VCaP (cell line): ENCODE measurements at regions not wholly inside any gene's neighbourhood (a gene's known extent, or its start where the extent isn't known, plus 50 kb on each side); places are given as distances from the start of the nearest gene placed in this dataset.

Source experiments
- H3K27ac ChIP-seq: fragments of 450-650 bp; 2 replicates; pipeline ENCODE4 v1.5.1; 2017
- TF ChIP-seq, protein P1 (sequence below): fragments of 450-650 bp; conservative IDR thresholded peaks from 2 replicates; pipeline ENCODE4 v1.5.1; 2017; ENCODE audit warnings: mild to moderate bottlenecking, moderate library complexity

DNA sequence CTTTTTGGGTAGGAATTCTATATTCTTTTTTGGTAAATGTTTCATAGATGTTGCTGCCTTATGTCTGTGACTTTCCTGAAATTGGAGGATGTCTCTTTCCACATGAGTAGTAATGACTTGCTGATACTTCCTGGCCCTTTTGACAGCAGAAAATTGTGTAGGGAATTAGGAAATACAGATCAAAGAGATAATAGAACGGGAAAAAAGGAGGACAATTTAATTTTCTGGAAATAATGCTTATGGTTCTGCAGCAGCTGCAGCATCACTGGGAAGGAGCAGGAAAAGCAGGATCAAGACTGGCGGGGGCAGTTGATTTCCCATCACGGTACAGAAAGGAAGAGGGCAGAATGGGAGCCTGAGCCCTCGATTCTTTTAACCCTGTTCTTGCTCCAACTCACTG, 68.8 kb upstream of the PZP start:
- TF ChIP-seq, protein P1, sequence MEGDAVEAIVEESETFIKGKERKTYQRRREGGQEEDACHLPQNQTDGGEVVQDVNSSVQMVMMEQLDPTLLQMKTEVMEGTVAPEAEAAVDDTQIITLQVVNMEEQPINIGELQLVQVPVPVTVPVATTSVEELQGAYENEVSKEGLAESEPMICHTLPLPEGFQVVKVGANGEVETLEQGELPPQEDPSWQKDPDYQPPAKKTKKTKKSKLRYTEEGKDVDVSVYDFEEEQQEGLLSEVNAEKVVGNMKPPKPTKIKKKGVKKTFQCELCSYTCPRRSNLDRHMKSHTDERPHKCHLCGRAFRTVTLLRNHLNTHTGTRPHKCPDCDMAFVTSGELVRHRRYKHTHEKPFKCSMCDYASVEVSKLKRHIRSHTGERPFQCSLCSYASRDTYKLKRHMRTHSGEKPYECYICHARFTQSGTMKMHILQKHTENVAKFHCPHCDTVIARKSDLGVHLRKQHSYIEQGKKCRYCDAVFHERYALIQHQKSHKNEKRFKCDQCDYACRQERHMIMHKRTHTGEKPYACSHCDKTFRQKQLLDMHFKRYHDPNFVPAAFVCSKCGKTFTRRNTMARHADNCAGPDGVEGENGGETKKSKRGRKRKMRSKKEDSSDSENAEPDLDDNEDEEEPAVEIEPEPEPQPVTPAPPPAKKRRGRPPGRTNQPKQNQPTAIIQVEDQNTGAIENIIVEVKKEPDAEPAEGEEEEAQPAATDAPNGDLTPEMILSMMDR, result no peak
- H3K27ac ChIP-seq, result no peak overlapping the region

DNA sequence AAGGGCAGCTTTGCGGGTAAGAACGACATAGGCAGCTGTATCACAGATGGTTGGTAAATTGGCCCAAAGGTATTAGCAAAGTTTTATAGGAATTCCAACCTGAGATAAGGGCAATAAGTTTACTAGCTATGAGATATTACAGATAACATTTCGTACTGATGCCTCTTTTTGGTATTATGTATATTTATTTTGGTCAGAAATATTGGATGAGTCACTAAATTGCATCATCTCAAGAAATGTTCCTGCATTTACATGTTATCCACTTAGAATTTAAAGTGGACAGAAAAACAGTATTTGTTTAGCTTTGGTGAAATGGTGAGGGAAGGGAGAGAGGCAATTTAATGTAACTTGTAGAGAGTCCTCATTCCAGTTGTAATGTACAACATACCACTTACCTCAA, 65.1 kb upstream of the PZP start:
- H3K27ac ChIP-seq, result no peak overlapping the region
- TF ChIP-seq, protein P1, result no peak

DNA sequence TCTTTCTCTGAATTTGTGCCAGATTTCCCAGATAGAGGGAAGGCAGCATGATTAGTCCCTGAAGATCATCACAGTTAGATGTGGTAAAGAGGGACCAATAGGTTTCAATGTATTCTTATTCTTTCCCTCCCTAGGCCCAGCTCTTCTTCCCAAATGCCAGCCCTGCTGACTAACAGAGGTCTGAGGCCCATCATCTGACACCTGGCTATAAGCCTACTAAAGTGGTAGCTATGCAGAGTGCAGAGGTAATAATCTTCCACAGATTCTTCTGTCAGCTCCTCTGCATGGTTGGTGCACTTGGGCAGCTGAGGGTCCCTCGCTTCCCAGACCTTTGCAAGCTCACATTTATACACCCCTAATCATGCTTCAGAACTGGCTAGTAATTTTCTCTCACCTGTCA, 63.7 kb upstream of the PZP start:
- TF ChIP-seq, protein P1, result no peak
- no peak overlapping the region for H3K27ac ChIP-seq

DNA sequence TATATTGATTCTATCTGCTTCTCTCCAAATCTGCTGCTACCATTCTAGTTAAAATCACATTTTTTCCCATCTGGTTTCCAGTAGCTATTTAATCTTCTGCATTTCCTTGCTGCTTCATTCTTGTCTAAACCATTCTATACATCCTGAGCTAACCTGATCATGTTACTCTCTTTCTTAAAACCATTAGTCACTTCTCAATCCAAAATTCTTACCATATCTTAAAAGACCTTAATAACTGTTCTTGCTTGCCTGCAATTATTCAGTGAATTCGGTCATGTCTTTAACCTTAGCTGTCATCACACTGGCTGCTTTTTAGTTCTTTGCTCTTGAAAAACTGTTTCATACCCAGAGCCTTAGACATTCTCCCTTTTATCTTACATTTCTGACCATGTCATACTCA, 56.4 kb upstream of the PZP start:
- H3K27ac ChIP-seq, result no peak overlapping the region
- TF ChIP-seq, protein P1, result no peak

DNA sequence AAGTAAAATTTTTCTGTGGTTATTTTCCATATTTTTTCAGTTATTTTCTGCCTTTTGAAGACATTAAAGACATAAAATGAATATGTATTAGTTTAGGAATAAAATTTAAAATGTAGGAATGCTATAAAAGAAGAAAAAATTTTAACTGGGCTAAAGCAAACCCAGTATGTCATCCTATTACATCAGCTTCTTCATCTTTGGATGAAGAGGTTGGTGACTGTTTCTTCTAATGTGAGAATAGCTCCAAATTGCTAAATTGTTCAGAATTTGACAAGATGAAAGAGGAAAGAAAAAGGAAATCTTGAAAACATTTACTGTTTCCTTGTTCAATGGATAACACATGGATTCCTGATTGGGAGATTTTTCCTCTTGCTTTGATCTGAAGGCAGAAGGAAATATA, 52.7 kb upstream of the PZP start:
- TF ChIP-seq, protein P1, result no peak
- H3K27ac ChIP-seq, result no peak overlapping the region

DNA sequence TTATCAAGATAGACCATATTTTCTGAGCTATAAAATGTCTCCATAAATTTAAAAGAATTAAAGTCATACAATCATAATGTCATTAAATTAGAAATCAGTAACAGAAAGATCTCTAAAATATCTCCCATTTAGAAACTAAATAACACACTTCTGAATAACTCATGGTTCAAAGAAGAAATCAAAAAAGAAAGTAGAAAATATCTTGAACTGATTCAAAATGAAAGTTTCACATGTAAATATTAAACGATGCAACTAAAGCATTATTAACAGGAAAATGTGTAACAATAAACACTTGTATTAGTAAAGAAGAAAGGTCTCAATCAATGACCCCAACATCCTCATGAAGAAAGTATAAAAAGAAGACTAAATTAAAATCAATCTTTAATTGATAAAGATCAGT, 50.5 kb upstream of the PZP start:
- TF ChIP-seq, protein P1, result no peak

More for the DNA sequence above, 50.5 kb upstream of the PZP start:
- H3K27ac ChIP-seq, result no peak overlapping the region
